ENCODE measurements at regions not wholly inside any gene's neighbourhood (a gene's known extent, or its start where the extent isn't known, plus 50 kb on each side); places are given as distances from the start of the nearest gene placed in this dataset.

GRCh38 chr11:105520706-105521345 is 89.0 kb upstream of the GRIA4 start:
- TF ChIP-seq POLR2A (IDR thresholded peaks at IDR 0.05), result no peak
- TF ChIP-seq CTCF (IDR thresholded peaks at IDR 0.05), result no peak
- no peak overlapping the region for H3K4me3 ChIP-seq
- intact Hi-C loops (cut with DNase I), result no loop called here
- 82 to 85% methylated on average over 4 of the region's 4 CpGs for WGBS, 2 donors
- H3K27me3 ChIP-seq, result no peaks in the 10 kb centered on the region
- DNase-seq, result no peak
- no peaks in the 10 kb centered on the region for H3K9me3 ChIP-seq
- H3K27ac ChIP-seq, result no peak overlapping the region
- H3K36me3 ChIP-seq, result no peaks in the 10 kb centered on the region
- H3K4me1 ChIP-seq, result no peaks in the 10 kb centered on the region

GRCh38 chr11:105507496-105508254 is 102.2 kb upstream of the GRIA4 start:
- Histone ChIP-seq H3K4me1 (no peaks in the 10 kb centered on the region), H3K27ac (no peak overlapping the region), H3K27me3 (no peaks in the 10 kb centered on the region), H3K9me3 (no peaks in the 10 kb centered on the region), H3K4me3 (no peak overlapping the region), H3K36me3 (no peaks in the 10 kb centered on the region)
- no peak for TF ChIP-seq POLR2A (IDR thresholded peaks at IDR 0.05)
- no peak for TF ChIP-seq CTCF (IDR thresholded peaks at IDR 0.05)
- 55 to 66% methylated on average over 5 of the region's 5 CpGs for WGBS, 2 donors
- intact Hi-C loops (cut with DNase I), result loop anchor here (5.0 kb wide), 1 partner anchor 130 kb away; no protein-coding TSS in a partner anchor
- DNase-seq, result no peak

- no peaks in the 10 kb centered on the region for H3K36me3 ChIP-seq
- H3K27me3 ChIP-seq, result no peaks in the 10 kb centered on the region
- H3K4me3 ChIP-seq, result no peak overlapping the region
- no peak overlapping the region for H3K27ac ChIP-seq
- H3K4me1 ChIP-seq, result no peaks in the 10 kb centered on the region
- no peak for DNase-seq
- TF ChIP-seq CTCF (IDR thresholded peaks at IDR 0.05) (no peak), POLR2A (IDR thresholded peaks at IDR 0.05) (no peak)
- intact Hi-C loops (cut with DNase I), result no loop called here
- WGBS, 2 donors, result 86 to 100% methylated on average over 1 of the region's 1 CpG
- H3K9me3 ChIP-seq, result no peaks in the 10 kb centered on the region
These were observed 117.9 kb upstream of the GRIA4 start for GRCh38 chr11:105492010-105492409.

- intact Hi-C loops (cut with DNase I), result no loop called here
- Histone ChIP-seq H3K4me3 (no peak overlapping the region), H3K9me3 (no peaks in the 10 kb centered on the region), H3K27me3 (no peaks in the 10 kb centered on the region), H3K27ac (no peak overlapping the region), H3K36me3 (no peaks in the 10 kb centered on the region), H3K4me1 (no peaks in the 10 kb centered on the region)
- TF ChIP-seq CTCF (IDR thresholded peaks at IDR 0.05) (no peak), POLR2A (IDR thresholded peaks at IDR 0.05) (no peak)
- 79 to 86% methylated on average over 1 of the region's 1 CpG for WGBS, 2 donors
- no peak for DNase-seq
These were observed 118.5 kb upstream of the GRIA4 start for GRCh38 chr11:105491394-105491793.

- 67 to 71% methylated on average over 1 of the region's 1 CpG for WGBS, 2 donors
- no peaks in the 10 kb centered on the region for H3K27me3 ChIP-seq
- no peak overlapping the region for H3K4me3 ChIP-seq
- H3K4me1 ChIP-seq, result no peaks in the 10 kb centered on the region
- H3K9me3 ChIP-seq, result no peaks in the 10 kb centered on the region
- TF ChIP-seq CTCF (IDR thresholded peaks at IDR 0.05) (no peak), POLR2A (IDR thresholded peaks at IDR 0.05) (no peak)
- no peak for DNase-seq
- intact Hi-C loops (cut with DNase I), result no loop called here
- H3K36me3 ChIP-seq, result no peaks in the 10 kb centered on the region
- no peak overlapping the region for H3K27ac ChIP-seq
These were observed 119.5 kb upstream of the GRIA4 start for GRCh38 chr11:105490333-105490732.
